ENCODE measurements at regions not wholly inside any gene's neighbourhood (a gene's known extent, or its start where the extent isn't known, plus 50 kb on each side); places are given as distances from the start of the nearest gene placed in this dataset.
A peak's percentile ranks its signal among the peaks of the same experiment; 100 is the strongest.

DNA sequence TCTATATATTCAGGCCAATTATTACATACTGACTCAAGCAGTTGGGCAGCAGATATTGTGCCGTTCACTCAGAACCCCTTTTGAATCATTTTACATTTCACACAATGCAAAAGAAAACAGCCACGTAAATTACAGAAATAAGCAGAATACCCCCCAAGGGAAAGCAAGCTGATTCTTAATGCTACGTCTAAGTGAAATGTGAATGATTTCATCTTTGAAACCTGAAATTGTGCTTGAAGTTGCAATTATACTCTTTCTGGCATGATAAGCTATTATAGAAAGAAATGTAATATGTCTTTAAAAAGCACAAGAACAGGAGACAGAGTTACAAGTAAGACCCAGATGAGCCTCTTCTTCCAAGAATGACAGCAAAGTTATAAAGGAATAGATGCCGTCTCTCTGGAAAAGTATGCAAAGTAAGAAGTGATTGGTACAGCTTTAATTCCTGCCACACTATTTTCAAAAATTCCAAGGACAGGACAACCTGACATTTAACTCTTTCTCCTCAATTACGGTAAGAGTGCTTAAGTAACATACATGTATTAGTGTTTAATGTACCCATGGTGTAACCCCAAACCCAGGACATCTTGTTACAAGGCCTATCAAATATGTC lies 891.5 kb upstream of the ADGRL2 start:
- no peak for DNase-seq (ENCODE audit: low spot score)

DNA sequence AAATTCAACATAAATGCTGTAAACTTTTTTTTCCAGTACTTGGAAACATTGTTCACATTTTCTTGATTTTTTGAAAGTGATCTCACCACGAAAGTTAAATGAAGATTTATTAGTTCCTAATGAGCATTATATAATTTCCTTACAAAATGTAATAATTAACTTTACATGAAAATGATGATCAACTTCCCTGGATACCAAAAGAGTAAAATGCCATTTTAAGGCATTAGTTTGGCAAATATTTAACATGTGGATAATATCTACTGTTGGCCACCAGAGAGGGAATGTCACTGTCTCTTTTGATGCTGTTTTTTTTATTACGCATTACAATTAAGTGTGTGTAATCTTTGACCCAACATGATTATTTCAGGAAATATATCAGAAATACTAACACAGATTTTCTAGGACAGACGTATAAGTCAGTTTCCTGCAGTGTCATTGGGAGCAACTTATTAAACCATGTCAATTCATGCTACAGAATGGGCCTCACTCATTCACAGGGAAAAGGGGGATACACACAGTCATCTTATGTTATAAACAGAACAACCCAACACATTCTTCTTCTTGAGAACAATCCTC lies 903.9 kb upstream of the ADGRL2 start:
- no peak for DNase-seq (ENCODE audit: low spot score)

DNA sequence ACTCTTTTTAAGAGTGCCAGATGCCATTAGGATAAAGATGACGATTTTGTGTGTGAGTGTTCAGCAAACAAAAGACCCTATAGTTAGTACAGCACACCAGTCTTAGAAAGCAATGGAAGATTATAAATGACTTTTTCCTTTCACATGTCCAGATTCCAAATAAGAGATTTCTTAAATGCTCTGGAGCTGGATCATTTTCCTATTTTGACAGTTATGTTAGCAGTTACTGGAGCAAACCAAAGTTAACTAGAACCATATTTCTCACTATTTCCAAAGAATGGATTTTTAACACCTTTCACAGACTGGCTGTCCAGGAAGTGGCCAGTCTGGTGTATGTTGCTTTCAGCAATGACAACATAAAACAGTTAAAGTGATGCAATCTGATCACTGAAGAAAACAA lies 905.8 kb upstream of the ADGRL2 start:
- DNase-seq (ENCODE audit: low spot score): no peak

DNA sequence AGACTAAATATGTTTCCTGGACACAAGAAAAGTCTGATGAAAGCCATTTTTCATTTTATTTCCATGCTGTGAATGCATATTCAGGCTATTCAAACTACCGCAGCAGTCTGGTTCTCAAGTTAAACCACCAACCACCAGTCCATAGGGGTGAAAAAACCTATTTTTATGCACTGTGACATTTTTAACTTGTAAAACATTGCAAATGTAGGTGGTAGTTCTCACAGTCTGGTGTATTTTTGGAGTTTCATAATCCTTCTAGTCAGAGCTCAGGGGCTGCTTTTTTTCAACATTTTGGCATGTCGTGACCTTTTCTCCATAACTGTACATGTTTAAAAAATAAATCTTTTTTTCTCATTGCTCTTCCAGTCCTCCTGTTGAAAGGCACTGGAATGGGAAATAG lies 907.6 kb upstream of the ADGRL2 start:
- DNase-seq (ENCODE audit: low spot score): no peak

DNA sequence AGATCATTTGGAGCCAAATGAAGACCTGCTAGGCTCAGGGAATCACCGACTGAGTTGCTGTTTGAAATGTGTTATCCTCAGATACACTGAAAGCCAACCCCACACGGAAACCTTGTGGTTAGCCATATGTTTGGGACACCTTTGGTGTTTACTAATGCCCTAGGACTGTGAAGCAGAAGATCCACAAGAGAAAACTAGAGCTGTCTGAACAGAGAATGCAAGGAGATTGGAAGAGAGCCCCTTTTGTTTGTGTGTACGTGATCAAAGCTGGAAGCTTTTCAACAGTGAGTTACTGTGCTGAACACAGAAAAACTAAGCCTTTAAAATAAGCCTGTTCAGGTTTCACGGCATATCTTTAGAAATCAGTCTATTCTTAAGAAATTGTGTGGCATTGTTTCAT lies 908.2 kb upstream of the ADGRL2 start:
- DNase-seq (ENCODE audit: low spot score): peak; percentile 0

DNA sequence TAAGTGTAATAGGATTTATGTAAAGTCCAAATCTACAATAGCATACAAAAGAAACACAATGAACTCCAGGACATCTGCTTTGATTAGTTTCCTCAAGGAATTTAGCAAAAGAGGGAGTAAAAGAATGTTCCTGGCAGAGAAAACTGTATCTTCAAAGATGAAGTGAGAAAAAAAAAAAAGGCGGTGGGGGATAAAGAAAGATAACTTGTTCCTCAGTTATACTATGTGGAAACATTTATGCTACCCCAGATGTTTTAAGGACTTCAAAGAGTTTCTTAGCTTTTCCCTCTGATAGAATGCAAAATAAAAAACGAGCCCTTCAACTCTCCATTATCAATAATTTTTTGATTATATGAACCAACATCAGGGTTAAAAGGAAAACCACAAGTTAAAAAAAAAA lies 908.9 kb upstream of the ADGRL2 start:
- no peak for DNase-seq (ENCODE audit: low spot score)

DNA sequence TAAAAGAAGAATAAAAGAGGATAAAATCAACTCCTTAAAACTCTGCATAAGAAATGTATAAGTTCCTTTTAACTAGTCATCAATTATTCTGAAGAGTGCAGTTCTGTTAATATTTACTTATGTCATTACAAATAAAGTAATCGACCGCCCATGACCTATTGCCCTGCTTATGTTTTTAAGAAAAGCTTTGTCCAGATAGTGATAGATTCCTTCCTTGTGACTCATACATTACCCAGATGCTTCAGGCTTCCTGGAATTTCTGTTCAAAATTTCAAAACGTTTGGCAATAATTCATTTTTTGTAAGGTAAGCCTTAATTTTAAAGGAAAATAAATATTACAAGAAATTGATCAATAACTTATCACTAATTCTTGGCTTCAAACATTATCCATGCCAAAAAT lies 918.2 kb upstream of the ADGRL2 start:
- DNase-seq (ENCODE audit: low spot score): no peak

DNA sequence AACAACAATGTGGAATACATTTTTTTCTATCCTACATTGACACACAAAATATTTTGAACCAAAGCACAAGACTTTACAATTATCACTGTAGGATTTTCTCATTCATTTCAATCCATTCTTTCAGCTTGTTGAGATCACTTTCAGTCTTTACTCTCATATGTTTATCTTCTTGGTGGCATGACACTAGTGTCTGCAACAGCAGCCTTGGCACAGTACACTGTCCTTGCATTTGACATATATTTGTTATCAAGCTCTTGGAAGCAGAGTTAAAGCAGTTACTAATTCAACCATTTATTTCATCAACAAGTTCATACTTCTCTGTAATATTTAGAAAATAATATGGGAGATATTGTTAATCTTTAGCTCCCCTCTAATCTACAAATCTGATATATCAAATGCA lies 922.4 kb upstream of the ADGRL2 start:
- no peak for DNase-seq (ENCODE audit: low spot score)

DNA sequence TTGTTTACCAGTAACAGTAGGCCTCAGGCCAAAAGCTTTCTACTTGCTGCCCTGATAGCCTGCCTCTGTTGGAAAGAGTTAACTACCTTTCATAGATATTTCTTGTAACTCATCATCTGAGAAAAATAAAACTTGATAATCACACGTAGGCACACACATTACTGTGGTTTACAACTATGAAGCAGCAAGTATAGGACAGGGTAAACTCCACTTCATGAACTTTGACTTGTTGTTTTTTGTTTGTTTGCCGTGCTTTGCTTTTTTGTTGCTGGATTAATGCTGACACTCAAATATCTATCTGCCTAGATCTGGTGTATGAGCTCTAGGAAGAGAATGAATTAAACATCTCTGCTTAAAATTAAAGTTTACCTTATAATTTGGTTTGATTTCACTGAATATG lies 924.7 kb upstream of the ADGRL2 start:
- no peak for DNase-seq (ENCODE audit: low spot score)

DNA sequence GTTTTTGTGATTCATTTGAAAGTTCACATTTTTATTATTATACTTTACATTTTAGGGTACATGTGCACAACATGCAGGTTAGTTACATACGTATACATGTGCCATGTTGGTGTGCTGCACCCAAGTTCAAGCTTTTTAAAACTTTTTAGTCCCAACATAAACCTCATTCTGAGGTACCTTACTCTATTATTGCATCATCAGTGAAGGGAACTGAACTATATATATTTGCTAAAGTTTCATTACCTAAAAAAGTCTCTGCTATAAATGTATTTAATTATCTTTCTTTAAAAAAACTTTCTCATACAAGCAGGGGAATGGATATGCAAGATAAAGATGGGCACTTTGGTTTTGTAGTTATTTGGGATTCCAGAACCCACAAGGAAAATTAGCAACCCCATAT lies 931.4 kb upstream of the ADGRL2 start:
- DNase-seq (ENCODE audit: low spot score): no peak

DNA sequence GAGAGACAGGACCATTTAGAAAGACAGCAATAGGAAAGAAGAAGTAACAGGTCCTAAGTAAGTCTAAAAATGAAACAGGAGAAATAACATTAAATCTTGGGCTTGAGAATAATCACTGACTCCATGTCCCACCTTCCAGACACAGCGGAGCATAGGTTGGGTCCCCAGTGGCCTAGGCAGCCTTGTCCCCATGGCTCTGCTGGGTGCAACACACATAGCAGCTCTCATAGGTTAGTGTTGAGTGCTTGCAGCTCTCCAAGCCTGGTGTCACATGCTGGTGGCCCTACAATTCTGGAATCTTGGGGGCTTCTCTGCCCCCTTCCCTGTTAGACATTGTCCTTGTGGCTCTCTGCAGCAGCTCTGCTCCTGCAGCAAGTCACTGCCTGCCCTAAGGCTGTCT lies 952.8 kb upstream of the ADGRL2 start:
- DNase-seq (ENCODE audit: low spot score): no peak

DNA sequence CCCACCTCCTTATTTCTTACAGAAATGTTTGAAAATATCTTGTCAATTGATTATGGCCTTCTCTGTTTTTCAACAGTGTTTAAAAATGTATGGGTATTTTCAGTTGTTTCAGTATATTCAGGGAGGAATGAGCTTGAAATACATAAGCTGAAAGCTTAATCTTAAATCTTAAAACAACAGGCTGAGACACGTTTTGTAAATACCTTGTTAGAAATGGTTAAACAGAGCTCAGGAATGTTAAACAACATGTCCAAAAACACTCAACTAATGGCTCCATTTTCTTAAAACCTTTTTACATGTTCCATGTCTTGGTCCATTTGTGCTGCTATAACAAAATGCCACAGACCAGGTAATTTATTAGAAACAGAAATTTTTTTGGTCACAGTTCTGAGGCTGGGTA lies 953.8 kb upstream of the ADGRL2 start:
- no peak for DNase-seq (ENCODE audit: low spot score)

DNA sequence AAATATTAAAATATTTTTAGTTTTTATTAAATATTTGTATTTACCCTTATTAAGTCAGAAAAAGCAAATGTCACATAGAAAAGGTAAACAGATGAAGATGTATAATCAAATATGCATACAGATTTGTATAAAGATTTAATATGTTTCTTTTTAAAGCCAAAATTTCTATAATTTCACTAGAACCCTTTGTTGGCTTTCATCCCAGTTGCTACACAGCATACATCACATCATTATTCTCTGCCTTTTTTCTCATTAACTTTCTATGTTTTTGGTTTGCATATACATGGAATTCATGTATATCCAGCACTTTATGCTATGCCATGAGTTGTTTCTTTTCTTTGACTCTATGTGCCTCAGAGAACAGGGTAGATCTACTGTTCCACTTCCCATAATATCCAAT lies 957.9 kb upstream of the ADGRL2 start:
- DNase-seq (ENCODE audit: low spot score): no peak

DNA sequence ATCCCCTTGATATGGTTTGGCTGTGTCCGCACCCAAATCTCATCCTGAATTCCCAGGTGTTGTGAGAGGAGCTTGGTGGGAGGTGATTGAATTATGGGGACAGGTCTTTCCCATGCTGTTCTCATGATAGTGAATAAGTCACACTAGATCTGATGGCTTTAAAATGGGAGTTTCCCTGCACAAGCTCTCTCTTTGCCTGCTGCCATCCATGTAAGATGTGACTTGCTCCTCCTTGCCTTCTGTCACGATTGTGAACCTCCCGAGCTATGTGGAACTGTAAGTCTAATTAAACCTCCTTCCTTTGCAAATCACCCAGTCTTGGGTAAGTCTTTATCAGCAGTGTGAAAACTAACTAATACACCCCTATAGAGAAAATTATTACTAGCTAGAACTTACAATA lies 959.5 kb upstream of the ADGRL2 start:
- no peak for DNase-seq (ENCODE audit: low spot score)

DNA sequence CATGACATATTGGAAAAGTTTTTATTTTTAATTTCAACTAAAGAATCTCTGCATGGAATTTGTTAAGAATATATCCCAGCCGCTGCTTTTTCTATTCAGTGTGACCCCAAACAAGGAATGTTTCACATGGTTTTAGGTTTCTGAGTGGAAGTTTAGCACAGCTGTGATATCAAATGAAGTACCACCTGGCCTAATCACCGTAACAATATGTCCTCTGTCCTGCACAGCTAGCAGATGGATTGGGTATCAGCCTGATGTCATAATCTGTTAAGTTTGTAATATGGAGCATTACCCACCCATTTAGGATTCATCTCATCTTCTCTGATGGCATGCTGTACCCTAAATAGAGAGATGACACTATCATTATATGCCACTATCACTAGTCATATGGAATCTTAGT lies 963.7 kb upstream of the ADGRL2 start:
- DNase-seq (ENCODE audit: low spot score): no peak

DNA sequence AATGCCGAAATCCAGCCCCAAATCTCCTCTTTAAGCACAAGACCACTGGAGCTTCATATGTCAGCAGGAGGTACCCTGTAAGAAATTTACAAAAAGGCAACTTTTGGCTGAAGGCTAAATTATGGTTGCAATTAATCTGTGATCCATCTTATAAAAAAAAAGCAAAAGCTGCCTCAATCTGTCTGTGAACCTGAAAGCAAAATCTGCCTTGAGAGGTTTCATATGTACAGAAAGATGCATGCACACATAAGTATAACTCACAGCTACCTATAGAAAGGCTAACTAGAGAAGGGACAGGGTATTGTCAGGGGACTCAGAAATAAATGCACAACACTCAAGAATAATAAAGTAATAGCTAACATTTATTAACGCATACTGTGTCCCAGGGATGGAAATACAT lies 964.2 kb upstream of the ADGRL2 start:
- no peak for DNase-seq (ENCODE audit: low spot score)

DNA sequence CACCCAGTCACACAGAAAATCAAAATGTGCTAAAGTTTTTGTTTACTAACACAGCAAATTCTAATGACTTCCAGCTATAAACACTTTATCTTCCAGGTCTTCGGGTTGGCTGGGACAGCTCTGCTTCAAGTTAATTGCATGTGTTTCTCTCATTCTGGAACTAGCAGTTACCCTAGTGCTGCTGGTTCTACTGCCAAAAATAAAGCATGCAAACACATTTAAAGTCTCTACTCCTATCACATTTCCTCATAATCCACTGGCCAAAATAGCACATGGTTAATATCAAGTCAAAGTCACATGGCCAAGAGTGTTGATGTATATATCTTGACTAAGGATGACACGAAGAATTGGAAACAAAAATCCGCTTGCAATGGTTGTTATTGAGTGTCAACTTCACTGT lies 973.1 kb upstream of the ADGRL2 start:
- DNase-seq (ENCODE audit: low spot score): no peak

DNA sequence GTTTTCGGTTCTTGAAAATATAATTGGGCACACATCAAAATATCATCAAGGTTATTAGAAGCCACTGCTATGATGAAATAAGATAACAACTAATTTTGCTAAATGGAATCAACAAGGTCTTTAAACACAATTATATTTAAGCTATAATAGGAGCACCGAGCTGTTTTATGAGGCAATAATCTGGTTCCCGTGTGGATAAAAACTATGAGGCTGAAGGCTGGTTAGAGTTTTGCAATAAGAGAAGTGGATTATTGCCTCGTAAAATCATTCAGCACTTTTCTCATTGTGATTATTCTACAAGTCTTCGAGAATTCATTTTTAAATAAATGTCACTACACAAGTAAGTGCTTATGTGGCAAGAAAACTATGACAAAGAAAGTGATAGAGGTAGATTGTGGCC lies 975.7 kb upstream of the ADGRL2 start:
- no peak for DNase-seq (ENCODE audit: low spot score)

DNA sequence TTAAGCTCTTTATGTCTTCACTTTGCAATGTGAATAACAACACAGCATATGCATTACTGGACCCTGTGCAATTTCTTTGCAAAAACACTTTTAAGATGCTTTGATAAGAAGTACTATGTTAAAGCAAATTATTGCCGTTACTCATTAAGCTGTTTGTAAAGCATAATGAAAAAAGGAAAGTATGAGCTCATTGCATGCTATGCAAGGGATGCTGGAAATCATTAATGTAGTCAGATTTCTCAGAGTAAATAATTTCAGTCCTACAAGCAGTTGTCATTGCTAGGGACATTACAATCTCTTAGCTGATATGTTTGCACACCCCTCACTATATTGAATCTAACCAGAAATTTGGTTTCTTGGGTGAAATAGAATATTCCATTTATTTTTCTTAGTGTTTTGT lies 982.5 kb upstream of the ADGRL2 start:
- DNase-seq (ENCODE audit: low spot score): no peak

DNA sequence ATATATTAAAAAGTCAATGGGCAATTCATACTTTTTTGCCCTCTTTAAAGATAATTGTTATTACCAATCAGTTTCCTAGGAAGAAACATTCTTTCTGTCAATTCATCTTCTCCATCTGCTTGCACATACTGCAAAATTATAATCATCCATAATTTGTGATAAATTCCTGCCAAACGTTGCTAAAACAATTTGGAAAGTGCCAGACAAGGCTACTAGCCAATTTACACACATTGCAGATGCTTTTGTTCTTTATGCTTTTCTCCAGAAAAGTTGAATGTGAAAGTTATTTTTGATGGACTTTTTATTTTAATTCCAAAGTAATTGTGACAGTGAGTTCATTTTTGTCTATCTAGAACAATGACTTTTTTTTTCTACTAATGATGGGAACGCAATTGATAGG lies 992.8 kb upstream of the ADGRL2 start:
- no peak for DNase-seq (ENCODE audit: low spot score)

DNA sequence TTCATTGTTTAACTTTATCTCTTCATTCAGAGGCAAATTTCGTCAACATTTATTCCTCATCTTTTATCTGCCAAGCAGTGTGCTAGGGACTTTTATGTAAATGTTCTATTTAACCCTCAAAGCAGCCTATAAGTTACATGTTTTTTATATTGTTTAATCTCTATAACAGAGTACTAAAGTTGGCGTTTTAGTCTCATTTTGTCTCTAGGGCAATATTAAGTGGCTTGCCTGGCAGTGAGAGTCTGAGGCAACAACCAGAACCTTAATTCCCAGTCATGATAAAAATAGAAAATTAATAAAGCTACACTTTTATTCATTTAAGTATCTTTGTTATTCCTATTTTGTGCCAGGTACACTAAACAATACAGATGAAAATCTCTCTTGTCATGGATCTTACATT lies 994.3 kb upstream of the ADGRL2 start:
- DNase-seq (ENCODE audit: low spot score): no peak

DNA sequence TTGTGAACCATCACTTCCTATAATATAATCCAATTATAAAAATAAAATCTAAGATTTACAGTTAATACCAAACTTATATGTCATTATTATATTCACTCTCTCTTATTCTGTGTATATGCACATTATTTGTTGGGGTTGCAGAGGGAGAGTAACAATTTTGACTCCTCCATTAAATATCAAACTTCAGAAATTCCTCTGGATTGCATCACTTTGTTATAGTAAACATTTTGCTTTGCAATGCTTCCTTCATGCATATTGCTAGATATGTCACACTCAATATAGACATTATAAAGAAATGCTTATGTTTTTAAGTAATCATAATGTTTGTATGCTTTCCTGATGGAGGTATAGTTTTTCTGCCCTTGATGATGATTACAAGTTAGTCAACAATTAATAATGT lies 999.0 kb upstream of the ADGRL2 start:
- DNase-seq (ENCODE audit: low spot score): no peak

DNA sequence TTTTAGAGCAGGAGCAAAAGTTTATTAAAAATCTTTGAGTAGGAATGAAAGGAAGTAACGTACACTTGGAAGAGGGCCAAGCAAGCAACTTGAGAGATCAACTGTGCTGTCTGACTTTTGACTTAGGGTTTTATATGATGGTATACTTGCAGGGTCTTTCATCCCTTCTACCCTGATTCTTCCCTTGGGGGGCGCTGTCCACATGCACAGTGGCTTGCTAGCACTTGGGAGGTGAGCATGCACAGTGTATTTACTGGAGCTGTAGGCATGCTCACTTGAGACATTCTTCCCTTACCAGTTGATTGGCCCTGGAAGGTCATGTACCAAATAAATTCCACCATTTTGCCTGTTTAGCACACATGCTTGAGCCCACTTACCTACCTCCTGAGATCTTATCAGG lies 1001.3 kb upstream of the ADGRL2 start:
- no peak for DNase-seq (ENCODE audit: low spot score)

DNA sequence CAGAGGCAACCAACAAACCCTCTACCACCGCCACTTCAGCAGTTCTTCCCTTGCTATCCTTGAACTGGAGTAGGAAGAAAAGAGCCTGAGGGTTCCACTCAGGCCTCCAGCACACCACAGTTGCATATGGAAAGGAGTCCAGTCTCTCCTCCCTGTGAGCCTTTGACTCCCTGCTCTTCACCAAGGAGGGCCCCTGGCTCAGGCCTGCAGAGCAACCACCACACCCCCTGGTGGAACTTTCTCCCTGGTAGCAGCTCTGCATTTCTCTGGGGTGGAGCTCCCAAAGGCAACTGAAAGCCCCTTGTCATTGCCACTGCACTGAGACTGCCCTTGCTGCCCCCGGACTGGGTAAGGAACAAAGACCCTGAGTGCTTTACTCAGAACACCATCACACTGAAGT lies 1021.5 kb upstream of the ADGRL2 start:
- no peak for DNase-seq (ENCODE audit: low spot score)
